ENCODE measurements at regions not wholly inside any gene's neighbourhood (a gene's known extent, or its start where the extent isn't known, plus 50 kb on each side); places are given as distances from the start of the nearest gene placed in this dataset.

DNA sequence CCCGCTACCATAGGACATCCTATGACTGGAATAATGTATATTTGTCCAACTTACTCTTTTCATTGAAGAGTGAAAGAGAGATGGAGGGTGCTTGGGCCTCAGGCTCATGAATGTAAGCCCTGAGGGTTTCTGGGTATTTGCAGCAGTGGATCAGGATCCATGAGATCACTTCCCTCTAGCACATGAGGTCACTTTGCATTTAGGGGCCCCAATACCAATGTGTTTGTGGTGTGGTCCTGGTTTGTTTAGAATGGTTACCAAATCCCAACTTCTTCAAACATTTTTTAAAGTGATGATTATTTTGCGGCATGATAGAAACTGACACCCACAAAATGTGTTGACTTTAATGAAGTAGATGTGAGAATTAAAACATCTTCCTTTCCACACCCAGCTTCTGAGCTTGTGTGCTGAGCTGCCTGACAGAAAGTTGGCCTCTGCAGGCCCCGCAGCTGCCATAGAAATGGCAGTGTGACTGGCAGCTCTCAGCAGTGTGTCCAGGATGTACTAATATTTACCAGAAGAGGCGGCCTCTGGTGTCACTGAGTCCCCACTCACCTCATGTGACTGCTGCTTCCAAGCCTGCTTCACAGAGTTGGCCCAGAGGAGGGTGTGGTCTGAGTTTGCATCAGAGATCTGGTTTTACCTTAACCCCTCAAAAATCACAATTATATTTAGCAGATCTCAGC is 447.6 kb upstream of the NPVF start:
- TF ChIP-seq CTCF (conservative IDR thresholded peaks at IDR 0.05 in 1 of 2, IDR thresholded peaks at IDR 0.05 in 1 of 2; ENCODE audit: extremely low read depth in 1 of 2, insufficient read depth in 1 of 2, low read depth in 1 of 2, low read length in 2 of 2) (no peak), EZH2 (IDR thresholded peaks at IDR 0.05; ENCODE audit: borderline replicate concordance, low read length) (no peak)
